Neural cell (in vitro differentiated cells): ENCODE measurements at regions not wholly inside any gene's neighbourhood (a gene's known extent, or its start where the extent isn't known, plus 50 kb on each side); places are given as distances from the start of the nearest gene placed in this dataset.

Source experiments
- H2AFZ ChIP-seq: fragments of 200-600, 300-800 bp; sonication (generic), shearing (Covaris generic); 2 replicates; pipeline ENCODE4 v1.6.0; 2014; ENCODE audit warnings: low read depth, mild to moderate bottlenecking, antibody characterized with exemption, low read length, moderate library complexity
- H3F3A ChIP-seq: fragments of 200-600 bp; shearing (Covaris generic); 2 replicates; pipeline ENCODE4 v1.6.1; 2016; ENCODE audit warnings: mild to moderate bottlenecking, moderate library complexity, mixed read lengths, antibody characterized with exemption, low read length; ENCODE audit not compliant: insufficient read depth, poor library complexity, severe bottlenecking
- H3K27ac ChIP-seq: fragments of 200-600, 300-800 bp; sonication (generic), shearing (Covaris generic); 2 replicates; pipeline ENCODE4 v1.5.1; 2014; ENCODE audit warnings: mild to moderate bottlenecking, low read length, moderate library complexity
- H3K27me3 ChIP-seq: fragments of 300-800, 200-600 bp; sonication (generic), shearing (Covaris generic); 2 replicates; pipeline ENCODE4 v1.6.0; 2014; ENCODE audit warnings: mild to moderate bottlenecking, low read depth, low read length, moderate library complexity; ENCODE audit not compliant: insufficient read depth
- H3K36me3 ChIP-seq: fragments of 300-800, 200-600 bp; sonication (generic), shearing (Covaris generic); 2 replicates; pipeline ENCODE4 v1.5.1; 2014; ENCODE audit warnings: mild to moderate bottlenecking, antibody characterized with exemption, low read length, moderate library complexity; ENCODE audit not compliant: insufficient read depth
- H3K4me2 ChIP-seq: fragments of 300-800, 200-600 bp; sonication (generic), shearing (Covaris generic); 2 replicates; pipeline ENCODE4 v1.6.0; 2014; ENCODE audit warnings: mild to moderate bottlenecking, low read length
- H3K4me3 ChIP-seq: fragments of 300-800, 200-600 bp; sonication (generic), shearing (Covaris generic); 2 replicates; pipeline ENCODE4 v1.5.1; 2014; ENCODE audit warnings: mild to moderate bottlenecking, low read length, moderate library complexity
- H3K79me2 ChIP-seq: fragments of 200-600 bp; shearing (Covaris generic); replicated peaks from 2 replicates; pipeline ENCODE4 v1.6.0; 2014; ENCODE audit warnings: mild to moderate bottlenecking, low read length, moderate library complexity; ENCODE audit not compliant: insufficient read depth
- H3K9ac ChIP-seq: fragments of 300-800, 200-600 bp; sonication (generic), shearing (Covaris generic); 2 replicates; pipeline ENCODE4 v1.6.1; 2016; ENCODE audit warnings: mild to moderate bottlenecking, low read length, mixed read lengths
- H3K9me2 ChIP-seq: fragments of 200-600 bp; shearing (Covaris generic); 2 replicates; pipeline ENCODE4 v1.6.1; 2016; ENCODE audit warnings: mild to moderate bottlenecking, low read length, mixed read lengths; ENCODE audit not compliant: insufficient read depth
- H3K9me3 ChIP-seq: fragments of 200-600, 300-800 bp; sonication (generic), shearing (Covaris generic); 2 replicates; pipeline ENCODE4 v1.6.1; 2016; ENCODE audit warnings: mild to moderate bottlenecking, mixed run types, low read length, moderate library complexity, mixed read lengths
- H4K20me1 ChIP-seq: fragments of 200-600 bp; shearing (Covaris generic); 2 replicates; pipeline ENCODE4 v1.6.1; 2016; ENCODE audit warnings: mild to moderate bottlenecking, mixed run types; ENCODE audit not compliant: insufficient read depth
- CTCF ChIP-seq: fragments of 450-650 bp; IDR thresholded peaks from 2 replicates; pipeline ENCODE4 v1.5.1; 2014; ENCODE audit warnings: antibody characterized with exemption, mild to moderate bottlenecking, moderate library complexity; ENCODE audit not compliant: poor library complexity, severe bottlenecking
- EP300 ChIP-seq: fragments of 450-650 bp; conservative IDR thresholded peaks from 2 replicates; pipeline ENCODE4 v1.6.1; 2014; ENCODE audit warnings: antibody characterized with exemption, mild to moderate bottlenecking, moderate library complexity; ENCODE audit not compliant: poor library complexity, severe bottlenecking
- EZH2 ChIP-seq: fragments of 200-600, 300-800 bp; shearing (Covaris generic), sonication (generic); IDR thresholded peaks from 2 replicates; pipeline ENCODE4 v1.6.1; 2014; ENCODE audit warnings: antibody characterized with exemption, low read length, borderline replicate concordance, mild to moderate bottlenecking; ENCODE audit not compliant: insufficient read depth, poor library complexity, severe bottlenecking
- MXI1 ChIP-seq: fragments of 450-650 bp; conservative IDR thresholded peaks from 2 replicates; pipeline ENCODE4 v1.6.1; 2014; ENCODE audit warnings: antibody characterized with exemption, mild to moderate bottlenecking; ENCODE audit not compliant: poor library complexity, severe bottlenecking
- POLR2AphosphoS5 ChIP-seq: IDR thresholded peaks from 2 replicates; pipeline ENCODE4 v1.6.1; 2012
- RAD21 ChIP-seq: fragments of 450-650 bp; conservative IDR thresholded peaks from 2 replicates; pipeline ENCODE4 v1.6.1; 2014; ENCODE audit warnings: antibody characterized with exemption, mild to moderate bottlenecking, moderate library complexity
- REST ChIP-seq: IDR thresholded peaks from 2 replicates; pipeline ENCODE4 v1.6.1; 2012; ENCODE audit warnings: borderline replicate concordance
- SMC3 ChIP-seq: fragments of 450-650 bp; conservative IDR thresholded peaks from 2 replicates; pipeline ENCODE4 v1.6.1; 2014; ENCODE audit warnings: antibody characterized with exemption, mild to moderate bottlenecking, moderate library complexity; ENCODE audit not compliant: poor library complexity
- TAF1 ChIP-seq: IDR thresholded peaks from 2 replicates; pipeline ENCODE4 v1.6.1; 2012; ENCODE audit warnings: low read depth

- TF ChIP-seq TAF1 (no peak), POLR2AphosphoS5 (no peak), EP300 (no peak), MXI1 (no peak), REST (no peak), CTCF (no peak), EZH2 (no peak), SMC3 (no peak), RAD21 (no peak)
- no peaks in the 10 kb centered on the region for H4K20me1 ChIP-seq
- H3K9me2 ChIP-seq, result no peaks in the 10 kb centered on the region
- H3F3A ChIP-seq, result no peaks in the 10 kb centered on the region
- no peak overlapping the region for H3K9ac ChIP-seq
- no peaks in the 10 kb centered on the region for H3K9me3 ChIP-seq
- H3K27me3 ChIP-seq, result no peaks in the 10 kb centered on the region
- no peak overlapping the region for H3K27ac ChIP-seq
- no peak overlapping the region for H3K4me3 ChIP-seq
- H3K36me3 ChIP-seq, result no peaks in the 10 kb centered on the region
- H3K79me2 ChIP-seq, result no peaks in the 10 kb centered on the region
- H2AFZ ChIP-seq, result no peak overlapping the region
- no peak overlapping the region for H3K4me2 ChIP-seq
These were observed 641.6 kb downstream of the SUCLG1 start for GRCh38 chr2:83817511-83817910.

- no peaks in the 10 kb centered on the region for H3K9me3 ChIP-seq
- H3F3A ChIP-seq, result no peaks in the 10 kb centered on the region
- no peaks in the 10 kb centered on the region for H3K36me3 ChIP-seq
- TF ChIP-seq TAF1, result no peak
- no peak for TF ChIP-seq EZH2
- no peak overlapping the region for H3K4me3 ChIP-seq
- H3K4me2 ChIP-seq, result no peak overlapping the region
- H3K79me2 ChIP-seq, result no peaks in the 10 kb centered on the region
- no peak overlapping the region for H3K9ac ChIP-seq
- no peaks in the 10 kb centered on the region for H3K27me3 ChIP-seq
- no peak overlapping the region for H3K27ac ChIP-seq
- no peak overlapping the region for H2AFZ ChIP-seq
- no peaks in the 10 kb centered on the region for H3K9me2 ChIP-seq
- H4K20me1 ChIP-seq, result no peaks in the 10 kb centered on the region
These were observed 650.2 kb downstream of the SUCLG1 start for GRCh38 chr2:83808878-83809277.

GRCh38 chr2:83802604-83803003 is 656.5 kb downstream of the SUCLG1 start:
- Histone ChIP-seq H3K4me2 (no peak overlapping the region), H3K27ac (no peak overlapping the region), H2AFZ (no peak overlapping the region), H3F3A (no peaks in the 10 kb centered on the region), H3K27me3 (no peaks in the 10 kb centered on the region), H3K4me3 (no peak overlapping the region), H3K79me2 (no peaks in the 10 kb centered on the region), H4K20me1 (no peaks in the 10 kb centered on the region), H3K36me3 (no peaks in the 10 kb centered on the region), H3K9me3 (no peaks in the 10 kb centered on the region), H3K9ac (no peak overlapping the region), H3K9me2 (no peaks in the 10 kb centered on the region)
- no peak for TF ChIP-seq CTCF
- no peak for TF ChIP-seq EZH2
- no peak for TF ChIP-seq EP300
- no peak for TF ChIP-seq RAD21
- no peak for TF ChIP-seq TAF1
- no peak for TF ChIP-seq MXI1
- no peak for TF ChIP-seq SMC3
- TF ChIP-seq REST, result no peak
- no peak for TF ChIP-seq POLR2AphosphoS5
